H54 (cell line): ENCODE measurements at regions not wholly inside any gene's neighbourhood (a gene's known extent, or its start where the extent isn't known, plus 50 kb on each side); places are given as distances from the start of the nearest gene placed in this dataset.
A peak's percentile ranks its signal among the peaks of the same experiment; 100 is the strongest.
"Not testable (repeated sequence)": the region's sequence is repeated elsewhere in the genome, so short reads cannot be mapped to it uniquely, and the experiment has no call there.

Source experiments
- DNase-seq: peaks from one replicate; pipeline ENCODE4 v3.0.0; 2011; ENCODE audit warnings: low spot score, mixed read lengths; ENCODE audit not compliant: insufficient read length
- FAIRE-seq: peaks from 3 replicates; lab custom pipeline; 2011; peaks lifted over from hg19 to GRCh38; lab: Jason Lieb, UNC
- POLR2A ChIP-seq: IDR thresholded peaks from 2 replicates; pipeline ENCODE4 v1.6.1; 2011; ENCODE audit warnings: low read depth, mild to moderate bottlenecking, low read length

- FAIRE-seq (peak; percentile 72), DNase-seq (no peak)
- no peak for TF ChIP-seq POLR2A
These were observed 253.3 kb downstream of the LIG4 start for GRCh38 chr13:107961849-107962608.

GRCh38 chr13:107960301-107960700 lies 255.0 kb downstream of the LIG4 start:
- DNase-seq (no peak), FAIRE-seq (peak; percentile 68)
- no peak for TF ChIP-seq POLR2A

DNA sequence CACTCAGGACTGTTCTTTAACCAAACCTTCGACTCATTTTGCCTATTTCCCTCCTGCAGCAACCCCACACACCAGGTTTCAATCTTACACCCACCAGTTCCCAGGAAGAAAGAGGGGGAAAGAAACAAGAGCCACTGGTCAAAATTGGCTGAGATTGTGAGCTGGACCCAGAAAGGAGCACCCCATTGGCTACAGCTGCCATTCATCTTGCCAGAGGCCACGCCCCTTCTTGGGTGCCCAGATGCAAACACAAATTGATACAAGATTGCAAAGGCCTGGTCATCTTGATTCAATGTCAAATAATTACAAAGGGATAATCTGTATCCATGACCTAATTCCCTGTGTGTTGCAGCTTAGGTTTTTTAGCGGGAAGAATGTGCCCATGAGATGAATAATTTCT lies 258.4 kb downstream of the LIG4 start:
- FAIRE-seq, result peak; percentile 64
- TF ChIP-seq POLR2A, result no peak
- DNase-seq, result no peak

GRCh38 chr13:107942030-107942617 lies 273.2 kb downstream of the LIG4 start:
- no peak for DNase-seq
- no peak for TF ChIP-seq POLR2A
- FAIRE-seq, result peak; percentile 73

DNA sequence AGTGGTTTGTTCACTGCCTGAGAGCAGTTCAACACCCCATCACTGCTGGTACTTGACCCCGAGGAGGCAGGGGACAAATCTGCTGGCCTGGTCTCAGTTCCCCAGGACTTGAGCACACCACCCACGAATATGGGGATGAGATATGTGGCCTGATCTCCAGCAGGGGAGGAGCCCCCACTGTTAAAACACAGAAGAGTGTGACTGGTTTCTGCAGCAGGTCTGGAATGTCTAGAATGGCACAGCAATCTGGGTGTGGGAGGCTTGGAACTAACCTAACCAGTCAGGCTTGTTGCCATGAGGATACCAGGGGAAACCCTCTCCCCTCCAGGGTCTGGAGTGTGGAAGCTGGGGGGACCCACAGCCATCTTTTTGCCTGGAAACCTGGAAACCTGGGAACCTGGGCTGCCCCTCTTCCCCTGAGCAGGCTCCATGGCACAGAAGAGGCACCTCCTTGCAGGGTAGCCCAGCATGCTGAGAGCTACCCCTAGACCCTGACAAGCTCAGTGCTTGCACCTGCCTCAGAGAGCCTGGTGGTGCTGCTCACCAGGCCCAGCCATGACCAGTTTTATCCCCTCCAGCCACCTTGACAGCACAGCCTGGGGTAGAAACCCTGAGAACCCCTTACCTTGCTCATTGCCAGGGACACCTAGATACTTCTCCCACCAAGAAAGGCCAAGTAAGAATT lies 273.8 kb downstream of the LIG4 start:
- FAIRE-seq, result no peak
- TF ChIP-seq POLR2A, result no peak
- DNase-seq, result no peak

- FAIRE-seq (peak; percentile 96), DNase-seq (no peak)
- no peak for TF ChIP-seq POLR2A
These were observed 277.5 kb downstream of the LIG4 start for GRCh38 chr13:107937848-107938247.

- no peak for TF ChIP-seq POLR2A
- FAIRE-seq (no peak), DNase-seq (no peak)
These were observed 284.3 kb downstream of the LIG4 start for GRCh38 chr13:107931056-107931455.

DNA sequence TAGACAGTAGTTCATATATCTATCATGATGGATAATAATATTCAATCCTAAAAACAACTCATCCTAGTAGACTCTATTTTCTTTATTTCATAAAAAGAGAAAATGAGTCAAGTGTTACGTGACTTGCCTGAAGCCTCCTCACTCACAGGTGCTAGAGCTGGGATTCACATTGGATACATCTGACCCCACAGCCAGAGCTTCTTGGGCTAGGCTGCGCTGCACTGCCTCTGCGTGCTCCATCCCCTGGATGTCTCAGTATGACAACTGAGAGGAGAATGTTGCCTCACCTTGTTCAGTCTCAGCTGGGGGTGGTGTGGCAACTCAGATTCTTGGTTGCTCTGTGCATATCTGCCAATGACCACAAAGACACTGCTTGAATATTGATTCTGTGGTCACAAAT lies 286.6 kb downstream of the LIG4 start:
- no peak for TF ChIP-seq POLR2A
- DNase-seq, result no peak
- FAIRE-seq, result no peak

DNA sequence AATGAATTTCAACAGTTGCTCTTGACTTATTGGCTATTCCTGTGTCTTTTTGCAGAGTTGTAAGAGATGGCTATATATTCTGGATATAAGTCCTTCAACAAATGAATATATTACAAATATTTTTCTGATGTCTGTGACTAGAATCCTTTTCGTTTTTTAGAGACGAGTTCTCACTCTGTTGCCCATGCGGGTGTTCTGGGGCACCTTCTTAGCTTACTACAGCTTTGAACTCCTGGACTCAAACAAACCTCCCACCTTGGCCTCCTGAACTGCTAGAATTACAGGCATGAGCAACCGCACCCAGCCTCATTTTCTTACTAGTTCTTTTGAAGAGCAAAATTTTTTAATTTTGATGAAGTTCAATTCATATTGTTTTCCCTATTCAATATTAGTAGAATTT lies 287.8 kb downstream of the LIG4 start:
- no peak for TF ChIP-seq POLR2A
- DNase-seq (no peak), FAIRE-seq (no peak)

DNA sequence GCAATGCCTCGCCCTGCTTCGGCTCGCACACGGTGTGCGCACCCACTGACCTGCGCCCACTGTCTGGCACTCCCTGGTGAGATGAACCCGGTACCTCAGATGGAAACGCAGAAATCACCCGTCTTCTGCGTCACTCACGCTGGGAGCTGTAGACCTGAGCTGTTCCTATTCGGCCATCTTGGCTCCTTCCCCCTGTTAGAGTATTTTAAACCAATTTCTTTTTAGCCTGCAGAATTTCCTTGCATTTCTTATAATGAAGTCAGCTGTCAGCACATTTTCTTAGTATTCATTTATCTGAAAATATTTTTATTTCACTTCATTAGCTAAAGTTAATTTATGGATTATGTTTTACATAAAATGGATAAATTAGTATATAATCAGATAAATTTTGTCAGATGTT lies 288.8 kb downstream of the LIG4 start:
- FAIRE-seq, DNase-seq: not testable (repeated sequence)

- DNase-seq, result not testable (repeated sequence)
- peak; percentile 36 for FAIRE-seq
These were observed 298.4 kb downstream of the LIG4 start for GRCh38 chr13:107916902-107917301.

DNA sequence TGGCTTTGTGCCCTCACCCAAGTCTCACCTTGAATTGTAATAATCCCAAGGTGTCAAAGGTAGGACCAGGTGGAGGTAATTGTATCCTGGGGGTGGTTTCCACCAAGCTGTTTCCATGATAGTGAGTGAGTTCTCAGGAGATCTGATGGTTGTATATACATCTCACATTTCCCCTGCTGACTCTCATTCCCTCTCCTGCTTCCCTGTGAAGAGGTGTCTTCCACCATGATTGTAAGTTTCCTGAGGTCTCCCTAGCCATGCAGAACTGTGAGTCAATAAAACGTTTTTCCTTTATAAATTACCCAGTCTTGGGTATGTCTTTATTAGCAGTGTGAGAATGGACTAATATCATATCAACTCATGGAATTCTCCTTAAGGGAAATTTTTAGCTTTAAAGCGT lies 302.6 kb downstream of the LIG4 start:
- FAIRE-seq, result peak; percentile 78
- TF ChIP-seq POLR2A, result no peak
- DNase-seq, result no peak

DNA sequence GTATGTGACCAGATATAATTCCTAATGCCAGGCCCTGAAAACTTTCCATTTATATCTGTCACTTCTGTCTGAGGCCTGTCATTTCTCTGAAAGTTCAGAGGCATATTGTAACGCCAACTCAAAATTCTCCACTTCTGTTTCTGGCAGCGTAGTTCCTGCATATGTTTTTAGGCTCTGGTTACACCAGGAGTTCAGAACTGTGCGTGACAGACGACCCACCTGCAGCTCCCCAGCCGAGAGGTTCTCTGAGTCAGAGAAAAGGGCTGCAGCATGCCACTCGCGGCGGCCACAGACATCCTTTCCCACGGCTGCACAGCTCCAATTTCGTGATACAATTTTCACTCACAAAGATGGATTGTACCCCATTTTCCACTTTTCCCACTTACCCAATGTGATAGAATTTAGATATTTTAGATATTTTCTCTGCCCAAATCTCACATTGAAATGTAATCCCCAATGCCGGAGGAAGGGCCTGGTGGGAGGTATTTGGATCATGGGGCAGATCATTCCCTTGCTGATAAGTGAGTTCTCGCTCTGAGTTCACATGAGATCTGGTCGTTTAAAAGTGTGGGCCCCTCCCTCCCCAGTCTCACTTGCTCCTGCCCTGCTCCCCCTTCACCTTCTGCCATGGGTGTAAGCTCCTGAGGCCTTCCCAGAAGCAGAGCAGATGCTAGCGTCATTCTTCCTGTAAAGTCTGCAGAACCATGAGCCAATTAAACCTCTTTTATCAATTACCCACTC lies 308.1 kb downstream of the LIG4 start:
- TF ChIP-seq POLR2A, result no peak
- no peak for FAIRE-seq
- DNase-seq, result no peak

DNA sequence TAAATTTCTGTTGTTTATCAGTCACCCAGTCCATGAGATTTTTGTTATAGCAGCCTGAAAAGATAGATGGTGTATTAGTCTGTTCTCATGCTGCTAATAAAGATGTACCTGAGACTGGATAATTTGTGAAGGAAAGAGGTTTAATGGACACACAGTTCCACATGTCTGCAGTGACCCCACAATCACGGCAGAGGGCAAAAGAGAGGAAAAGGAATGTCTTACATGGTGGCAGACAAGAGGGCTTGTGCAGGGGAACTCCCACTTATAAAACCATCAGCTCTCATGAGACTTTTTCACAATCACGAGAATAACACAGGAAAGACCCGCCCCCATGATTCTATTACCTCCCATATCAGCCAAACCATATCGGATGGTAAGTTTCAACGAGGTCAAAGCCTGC lies 309.2 kb downstream of the LIG4 start:
- no peak for TF ChIP-seq POLR2A
- no peak for DNase-seq
- FAIRE-seq, result peak; percentile 27
